ENCODE measurements at regions not wholly inside any gene's neighbourhood (a gene's known extent, or its start where the extent isn't known, plus 50 kb on each side); places are given as distances from the start of the nearest gene placed in this dataset.

DNA sequence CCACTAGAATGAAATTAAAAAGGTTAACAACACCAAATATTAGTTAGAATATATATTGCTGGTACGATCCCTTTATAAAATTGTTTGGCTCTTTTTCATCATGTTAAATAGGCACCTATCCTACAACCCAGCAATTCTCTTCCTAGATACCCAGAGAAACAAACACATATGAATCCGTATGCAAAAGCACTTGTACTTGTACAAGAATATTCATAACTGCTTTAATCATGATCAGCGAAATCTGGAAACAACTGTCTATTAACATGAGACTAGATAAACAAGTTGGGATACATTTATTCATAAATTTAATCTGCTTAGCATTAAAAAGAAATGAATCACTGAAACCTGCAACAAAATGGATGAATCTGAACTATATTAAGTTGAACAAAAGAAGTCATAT, 113.7 kb upstream of the MAP1B start:
- TF ChIP-seq, protein P1, sequence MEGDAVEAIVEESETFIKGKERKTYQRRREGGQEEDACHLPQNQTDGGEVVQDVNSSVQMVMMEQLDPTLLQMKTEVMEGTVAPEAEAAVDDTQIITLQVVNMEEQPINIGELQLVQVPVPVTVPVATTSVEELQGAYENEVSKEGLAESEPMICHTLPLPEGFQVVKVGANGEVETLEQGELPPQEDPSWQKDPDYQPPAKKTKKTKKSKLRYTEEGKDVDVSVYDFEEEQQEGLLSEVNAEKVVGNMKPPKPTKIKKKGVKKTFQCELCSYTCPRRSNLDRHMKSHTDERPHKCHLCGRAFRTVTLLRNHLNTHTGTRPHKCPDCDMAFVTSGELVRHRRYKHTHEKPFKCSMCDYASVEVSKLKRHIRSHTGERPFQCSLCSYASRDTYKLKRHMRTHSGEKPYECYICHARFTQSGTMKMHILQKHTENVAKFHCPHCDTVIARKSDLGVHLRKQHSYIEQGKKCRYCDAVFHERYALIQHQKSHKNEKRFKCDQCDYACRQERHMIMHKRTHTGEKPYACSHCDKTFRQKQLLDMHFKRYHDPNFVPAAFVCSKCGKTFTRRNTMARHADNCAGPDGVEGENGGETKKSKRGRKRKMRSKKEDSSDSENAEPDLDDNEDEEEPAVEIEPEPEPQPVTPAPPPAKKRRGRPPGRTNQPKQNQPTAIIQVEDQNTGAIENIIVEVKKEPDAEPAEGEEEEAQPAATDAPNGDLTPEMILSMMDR (IDR thresholded peaks at IDR 0.05 in 8 of 11, conservative IDR thresholded peaks at IDR 0.05 in 3 of 11): no peak
- TF ChIP-seq POLR2AphosphoS5 (IDR thresholded peaks at IDR 0.05): no peak
- no peak for TF ChIP-seq POLR2A (IDR thresholded peaks at IDR 0.05)

All from spleen (tissue), 7 donors.